H1 (cell line): ENCODE measurements at regions not wholly inside any gene's neighbourhood (a gene's known extent, or its start where the extent isn't known, plus 50 kb on each side); places are given as distances from the start of the nearest gene placed in this dataset.

Source experiments
- BACH1 ChIP-seq: IDR thresholded peaks from 2 replicates; pipeline ENCODE4 v1.6.1; 2012; ENCODE audit warnings: low read length, improper control_type of control experiment
- CHD1 ChIP-seq: IDR thresholded peaks from 2 replicates; pipeline ENCODE4 v1.6.1; 2012; ENCODE audit warnings: low read depth, low read length, improper control_type of control experiment
- CHD2 ChIP-seq: IDR thresholded peaks from 2 replicates; pipeline ENCODE4 v1.6.1; 2012; ENCODE audit warnings: low read length, improper control_type of control experiment
- HDAC2 ChIP-seq, 2 experiments: fragments of 300-600 bp in 1 of 2; sonication (generic) in 1 of 2; IDR thresholded peaks; 2 replicates each; pipeline ENCODE4 v1.6.1; 2011 to 2012; ENCODE audit warnings: low read depth in 2 of 2, low read length in 2 of 2, mild to moderate bottlenecking in 2 of 2, moderate library complexity in 2 of 2, borderline replicate concordance in 1 of 2, inconsistent platforms in 1 of 2
- PHF8 ChIP-seq: fragments of 200-600 bp; sonication (generic); conservative IDR thresholded peaks from 2 replicates; pipeline ENCODE4 v1.7.1; 2012; ENCODE audit warnings: low read depth, mild to moderate bottlenecking, inconsistent platforms, low read length, moderate library complexity
- TAF7 ChIP-seq: optimal IDR thresholded peaks from 2 replicates; pipeline ENCODE3; 2011; ENCODE audit warnings: low read depth, mild to moderate bottlenecking, inconsistent platforms, low read length, moderate library complexity, borderline replicate concordance

- no peak for TF ChIP-seq CHD1
- TF ChIP-seq BACH1, result no peak
- no peak for TF ChIP-seq HDAC2 (IDR thresholded peaks at IDR 0.05; ENCODE audit: borderline replicate concordance in 1 of 2, low read depth in 2 of 2, low read length in 2 of 2)
- no peak for TF ChIP-seq CHD2
- TF ChIP-seq TAF7, result no peak
- no peak for TF ChIP-seq PHF8
Observed at GRCh38 chr1:71242239-71242638, 161.4 kb upstream of the ZRANB2 start (continued).
